SK-N-SH (cell line): ENCODE measurements at regions not wholly inside any gene's neighbourhood (a gene's known extent, or its start where the extent isn't known, plus 50 kb on each side); places are given as distances from the start of the nearest gene placed in this dataset.

Source experiments
- CTCF ChIP-seq: fragments of 200-600 bp; sonication (generic); IDR thresholded peaks from 2 replicates; pipeline ENCODE4 v1.6.1; 2017; ENCODE audit warnings: antibody characterized with exemption, mild to moderate bottlenecking, moderate library complexity
- EP300 ChIP-seq, 2 experiments: IDR thresholded peaks; 2 replicates each; pipeline versions ENCODE4 v1.4.0 to v1.6.1; 2012; ENCODE audit warnings: borderline replicate concordance in 1 of 2, low read depth in 1 of 2, low read length in 1 of 2
- FOXM1 ChIP-seq: IDR thresholded peaks from 2 replicates; pipeline ENCODE4 v1.4.0; 2012; ENCODE audit warnings: low read depth, mild to moderate bottlenecking
- RCOR1 ChIP-seq: fragments of 150-350 bp; IDR thresholded peaks from 2 replicates; pipeline ENCODE4 v1.6.1; 2017; ENCODE audit warnings: antibody characterized with exemption, low read length
- RFX5 ChIP-seq: IDR thresholded peaks from 2 replicates; pipeline ENCODE4 v1.6.1; 2012; ENCODE audit warnings: mild to moderate bottlenecking, improper control_type of control experiment, low read length
- SIN3A ChIP-seq: IDR thresholded peaks from 2 replicates; pipeline ENCODE4 v1.6.1; 2012; ENCODE audit warnings: low read depth, mild to moderate bottlenecking, low read length, moderate library complexity, borderline replicate concordance
- TF ChIP-seq, protein P1 (sequence below): IDR thresholded peaks from 2 replicates; pipeline ENCODE4 v1.4.0; 2012; ENCODE audit warnings: low read depth

DNA sequence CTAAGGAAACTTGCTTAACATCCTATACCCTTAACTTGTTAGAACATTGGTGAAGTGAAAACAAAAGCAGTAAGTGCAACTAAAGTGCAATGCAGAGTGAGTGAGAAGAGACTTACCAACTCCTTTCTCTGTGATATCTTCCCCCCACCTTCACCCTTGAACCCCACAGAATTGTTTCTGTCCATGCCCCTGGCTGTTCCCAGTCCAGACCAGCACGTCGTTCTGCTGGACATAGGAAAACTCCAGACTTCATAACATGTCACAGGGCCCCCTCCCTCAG, 91.9 kb downstream of the DAD1 start:
- TF ChIP-seq RFX5 (no peak), SIN3A (no peak), CTCF (no peak), EP300 (IDR thresholded peaks at IDR 0.05; ENCODE audit: borderline replicate concordance in 1 of 2, low read depth in 1 of 2, low read length in 1 of 2) (no peak), FOXM1 (no peak), RCOR1 (no peak)
- TF ChIP-seq, protein P1, sequence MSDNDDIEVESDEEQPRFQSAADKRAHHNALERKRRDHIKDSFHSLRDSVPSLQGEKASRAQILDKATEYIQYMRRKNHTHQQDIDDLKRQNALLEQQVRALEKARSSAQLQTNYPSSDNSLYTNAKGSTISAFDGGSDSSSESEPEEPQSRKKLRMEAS: no peak
